ENCODE measurements at regions not wholly inside any gene's neighbourhood (a gene's known extent, or its start where the extent isn't known, plus 50 kb on each side); places are given as distances from the start of the nearest gene placed in this dataset.
"Not testable (repeated sequence)": the region's sequence is repeated elsewhere in the genome, so short reads cannot be mapped to it uniquely, and the experiment has no call there.

DNA sequence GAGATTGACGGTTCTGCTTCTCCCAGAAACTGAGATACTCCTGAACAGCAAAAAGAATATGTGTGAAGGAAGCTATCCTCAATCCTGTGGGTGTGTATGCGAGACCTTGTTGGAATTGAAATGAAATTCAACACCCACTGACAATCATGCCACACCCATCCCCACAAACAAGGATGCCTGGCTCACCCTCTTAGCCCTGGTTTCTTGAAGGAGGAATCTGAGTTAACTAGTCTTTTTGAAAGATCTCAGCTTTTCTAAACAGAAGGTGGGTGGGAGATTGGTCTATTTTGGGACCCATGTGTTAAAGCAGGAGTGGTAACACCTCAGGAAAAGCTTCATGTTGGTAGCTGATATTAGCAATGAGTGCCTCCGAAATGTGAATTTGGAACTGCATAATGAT is 1244.5 kb downstream of the CDH11 start:
- no peak for DNase-seq (ENCODE audit: low read depth)
- no peak overlapping the region for H3K4me3 ChIP-seq (ENCODE audit: low read depth, low read length)
- TF ChIP-seq CTCF (IDR thresholded peaks at IDR 0.05; ENCODE audit: insufficient read depth, low read depth, low read length) = no peak

DNA sequence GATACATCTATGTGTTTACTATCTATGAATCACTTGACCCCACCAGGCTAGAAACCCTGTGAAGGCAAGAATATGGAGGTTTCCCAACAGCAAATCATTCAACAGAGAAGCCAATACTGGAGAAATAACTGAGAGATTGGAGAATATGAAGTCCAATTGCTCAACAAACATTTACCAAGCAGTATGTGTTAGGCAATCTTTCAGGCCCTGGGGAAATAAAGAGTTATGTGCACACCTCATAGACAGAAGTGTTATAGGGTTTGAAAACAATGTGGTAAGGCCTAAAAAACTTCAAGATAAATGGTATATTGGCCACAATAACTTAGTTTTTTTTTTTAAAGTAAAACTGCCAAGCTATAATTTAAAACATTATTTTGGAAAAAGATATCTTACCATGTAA is 1245.8 kb downstream of the CDH11 start:
- peak; percentile 5 for DNase-seq (ENCODE audit: low read depth)
- H3K4me3 ChIP-seq (ENCODE audit: low read depth, low read length) = no peak overlapping the region
- no peak for TF ChIP-seq CTCF (IDR thresholded peaks at IDR 0.05; ENCODE audit: insufficient read depth, low read depth, low read length)

- not testable (repeated sequence) for H3K4me3 ChIP-seq (ENCODE audit: low read depth, low read length); DNase-seq (ENCODE audit: low read depth)
Observed at GRCh38 chr16:63860700-63861099, 1261.2 kb downstream of the CDH11 start.

- TF ChIP-seq CTCF (IDR thresholded peaks at IDR 0.05; ENCODE audit: insufficient read depth, low read depth, low read length) = no peak
- DNase-seq (ENCODE audit: low read depth) = no peak
- H3K4me3 ChIP-seq (ENCODE audit: low read depth, low read length) = no peak overlapping the region
Observed at GRCh38 chr16:63856537-63856936, 1265.3 kb downstream of the CDH11 start.

DNA sequence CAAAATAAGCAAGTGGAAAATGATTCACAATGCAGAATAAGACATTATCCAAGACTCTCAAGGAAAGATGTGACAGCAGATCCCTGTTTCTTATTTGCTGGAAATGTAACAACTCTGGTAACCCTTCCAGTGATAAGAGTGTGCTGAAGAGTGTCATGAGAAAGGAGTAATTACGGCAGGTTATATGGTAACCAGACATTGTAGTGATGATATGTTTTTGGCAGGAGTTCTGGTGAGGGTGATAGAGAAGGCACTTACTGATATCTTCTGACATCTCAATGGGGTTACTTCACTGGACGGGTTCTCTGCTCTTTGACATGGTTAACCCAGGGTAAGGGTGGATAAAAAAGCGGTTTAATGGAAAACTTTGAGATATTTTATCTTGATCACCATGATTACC is 1270.9 kb downstream of the CDH11 start:
- no peak overlapping the region for H3K4me3 ChIP-seq (ENCODE audit: low read depth, low read length)
- no peak for TF ChIP-seq CTCF (IDR thresholded peaks at IDR 0.05; ENCODE audit: insufficient read depth, low read depth, low read length)
- DNase-seq (ENCODE audit: low read depth) = no peak

DNA sequence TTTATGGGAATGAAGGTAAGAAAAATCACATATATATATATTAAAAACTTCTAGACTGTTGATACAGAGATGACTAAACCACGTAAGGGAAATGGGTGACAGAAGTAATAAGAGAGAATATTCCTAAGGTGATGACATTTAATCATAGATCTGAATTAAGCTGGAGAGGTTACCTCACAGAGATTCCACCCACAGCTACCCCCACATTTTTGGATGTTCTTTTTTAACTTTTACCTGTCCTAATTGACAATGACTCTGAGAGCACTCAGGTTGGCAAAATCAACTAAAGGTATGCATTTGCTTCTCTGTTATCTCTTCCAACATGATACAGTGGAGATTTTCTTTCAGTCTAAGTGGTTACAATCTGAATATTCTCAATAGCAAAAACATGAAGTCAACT is 1280.6 kb downstream of the CDH11 start:
- no peak for TF ChIP-seq CTCF (IDR thresholded peaks at IDR 0.05; ENCODE audit: insufficient read depth, low read depth, low read length)

DNA sequence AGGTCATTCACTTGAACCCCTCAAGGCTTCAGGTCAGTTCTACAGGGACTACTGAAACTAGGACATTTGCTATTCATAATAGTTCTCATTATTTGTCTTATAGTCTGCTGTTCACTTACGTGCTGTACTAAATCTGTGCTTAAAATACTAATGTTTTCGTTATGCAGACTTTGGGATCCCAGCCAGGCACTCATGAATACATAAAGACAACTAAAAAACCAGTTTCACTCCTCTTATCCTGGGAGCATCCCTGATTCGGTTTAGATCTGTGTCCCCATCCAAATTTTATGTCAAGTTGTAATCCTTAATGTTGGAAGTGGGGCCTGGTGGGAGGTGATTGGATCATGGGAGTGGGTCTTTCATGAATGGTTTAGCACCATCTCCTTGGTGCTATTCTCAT is 1291.8 kb downstream of the CDH11 start:
- TF ChIP-seq CTCF (IDR thresholded peaks at IDR 0.05; ENCODE audit: insufficient read depth, low read depth, low read length) = no peak
- DNase-seq (ENCODE audit: low read depth) = no peak
- no peak overlapping the region for H3K4me3 ChIP-seq (ENCODE audit: low read depth, low read length)

More for the DNA sequence above, 1280.6 kb downstream of the CDH11 start:
- no peak for DNase-seq (ENCODE audit: low read depth)
- H3K4me3 ChIP-seq (ENCODE audit: low read depth, low read length) = no peak overlapping the region

Measured in fibroblast of villous mesenchyme (primary cell).